Sigmoid colon (tissue), 6 donors: ENCODE measurements at regions not wholly inside any gene's neighbourhood (a gene's known extent, or its start where the extent isn't known, plus 50 kb on each side); places are given as distances from the start of the nearest gene placed in this dataset.

ENCODE experiments used
- DNase-seq: peaks from one replicate; pipeline ENCODE4 v3.0.0-alpha.2; 2019
- H3K27ac ChIP-seq, 4 donors: fragments of 200-600 bp; sonication (generic); one replicate each; pipeline ENCODE4 v1.5.1; 2016 to 2019; ENCODE audit warnings: mild to moderate bottlenecking in 1 of 4
- H3K27me3 ChIP-seq, 3 donors: fragments of 200-600 bp; sonication (generic); one replicate each; pipeline ENCODE4 v1.5.1; 2019; ENCODE audit warnings: mild to moderate bottlenecking in 1 of 3
- H3K36me3 ChIP-seq, 4 donors: fragments of 200-600 bp; sonication (generic); one replicate each; pipeline ENCODE4 v1.5.1; 2016 to 2019
- H3K4me1 ChIP-seq, 4 donors: fragments of 200-600 bp; sonication (generic); one replicate each; pipeline ENCODE4 v1.5.1; 2017 to 2019
- H3K4me3 ChIP-seq, 4 donors: fragments of 200-600 bp; sonication (generic); one replicate each; pipeline ENCODE4 v1.5.1; 2017 to 2019; ENCODE audit warnings: mild to moderate bottlenecking in 2 of 4, moderate library complexity in 1 of 4
- H3K9me3 ChIP-seq, 4 donors: fragments of 200-600 bp in 3 of 4; sonication (generic) in 3 of 4; one replicate each; pipeline versions ENCODE4 v1.5.1 to v1.6.1; 2013 to 2019
- CTCF ChIP-seq, 4 experiments: fragments of 450-650 bp in 3 of 4; fragments of 200-600 bp in 1 of 4; IDR thresholded peaks; one replicate each; pipeline ENCODE4 v1.5.1; 2016 to 2019; ENCODE audit warnings: antibody characterized with exemption in 4 of 4, mild to moderate bottlenecking in 3 of 4, moderate library complexity in 2 of 4
- EP300 ChIP-seq, 4 donors: sonication (generic); formaldehyde crosslinking; IDR thresholded peaks; one replicate each; pipeline ENCODE4 v1.6.1; 2017; ENCODE audit warnings: antibody characterized with exemption in 4 of 4
- POLR2A ChIP-seq, 2 donors: fragments of 450-650 bp; IDR thresholded peaks; one replicate each; pipeline ENCODE4 v1.6.1; 2016; ENCODE audit warnings: antibody characterized with exemption in 2 of 2, mild to moderate bottlenecking in 2 of 2, moderate library complexity in 2 of 2
- POLR2AphosphoS5 ChIP-seq, 4 donors: sonication (generic); formaldehyde crosslinking; IDR thresholded peaks; one replicate each; pipeline ENCODE4 v1.6.1; 2017; ENCODE audit warnings: antibody characterized with exemption in 4 of 4
- WGBS, 2 donors: extraction: QIAGEN DNeasy Blood & Tissue Kit; methylation state at CpG; one replicate each; pipeline ENCODE4 v1.1.7; 2013; 5-methylcytosine and 5-hydroxymethylcytosine counted together
- intact Hi-C: fragments of 100-400 bp; cut with DNase I; formaldehyde crosslinking; loops from one replicate; pipeline ENCODE4 v1.15.1; 2023
- donor health status: healthy with polysubstance abuse.
- donor health status: healthy.

GRCh38 chr15:25061808-25062550 lies 107.2 kb downstream of the SNRPN start:
- DNase-seq, result no peak
- Histone ChIP-seq H3K27ac (no peak overlapping the region), H3K27me3 (no peaks in the 10 kb centered on the region), H3K9me3 (peaks cover 80 to 100% (median 98%) of the 10 kb centered on the region in 4 donors), H3K4me1 (no peaks in the 10 kb centered on the region), H3K4me3 (no peak overlapping the region), H3K36me3 (peaks cover 48 to 100% (median 96%) of the 10 kb centered on the region in 4 donors)
- 93 to 94% methylated on average over 23 of the region's 23 CpGs for WGBS, 2 donors
- intact Hi-C loops, result no loop called here
- TF ChIP-seq CTCF (IDR thresholded peaks at IDR 0.05), result no peak
- TF ChIP-seq POLR2AphosphoS5 (IDR thresholded peaks at IDR 0.05), result no peak
- TF ChIP-seq POLR2A (IDR thresholded peaks at IDR 0.05), result no peak

GRCh38 chr15:25062551-25063430 lies 108.0 kb downstream of the SNRPN start:
- WGBS, 2 donors, result 87 to 89% methylated on average over 13 of the region's 13 CpGs
- Histone ChIP-seq H3K9me3 (peaks cover 82 to 100% (median 97%) of the 10 kb centered on the region in 4 donors), H3K4me3 (no peak overlapping the region), H3K27me3 (no peaks in the 10 kb centered on the region), H3K27ac (no peak overlapping the region), H3K36me3 (peaks cover 49 to 100% (median 96%) of the 10 kb centered on the region in 4 donors), H3K4me1 (no peaks in the 10 kb centered on the region)
- intact Hi-C loops, result no loop called here
- peak; percentile 10 for DNase-seq
- no peak for TF ChIP-seq EP300 (IDR thresholded peaks at IDR 0.05)
- no peak for TF ChIP-seq POLR2AphosphoS5 (IDR thresholded peaks at IDR 0.05)
- TF ChIP-seq POLR2A (IDR thresholded peaks at IDR 0.05), result no peak
- no peak for TF ChIP-seq CTCF (IDR thresholded peaks at IDR 0.05)

- peaks cover 85 to 100% (median 98%) of the 10 kb centered on the region in 4 donors for H3K9me3 ChIP-seq
- intact Hi-C loops, result no loop called here
- whole genome bisulfite sequencing, 2 donors, result 84 to 91% methylated on average over 9 of the region's 9 CpGs
- no peak for TF ChIP-seq POLR2AphosphoS5 (IDR thresholded peaks at IDR 0.05)
- TF ChIP-seq CTCF (IDR thresholded peaks at IDR 0.05), result no peak
- TF ChIP-seq POLR2A (IDR thresholded peaks at IDR 0.05), result no peak
- TF ChIP-seq EP300 (IDR thresholded peaks at IDR 0.05), result no peak
- no peak overlapping the region for H3K27ac ChIP-seq
- DNase-seq, result peak; percentile 39
- no peaks in the 10 kb centered on the region for H3K27me3 ChIP-seq
- H3K4me1 ChIP-seq, result no peaks in the 10 kb centered on the region
- no peak overlapping the region for H3K4me3 ChIP-seq
- peaks cover 57 to 100% (median 97%) of the 10 kb centered on the region in 4 donors for H3K36me3 ChIP-seq
Measured at GRCh38 chr15:25065286-25065685, 110.5 kb downstream of the SNRPN start.

- peak; percentile 22 for DNase-seq
- Histone ChIP-seq H3K27me3 (no peaks in the 10 kb centered on the region), H3K4me1 (no peaks in the 10 kb centered on the region), H3K4me3 (no peak overlapping the region), H3K36me3 (peaks cover 56 to 100% (median 97%) of the 10 kb centered on the region in 4 donors), H3K9me3 (peaks cover 85 to 100% (median 98%) of the 10 kb centered on the region in 4 donors), H3K27ac (no peak overlapping the region)
- WGBS, 2 donors, result 90 to 93% methylated on average over 11 of the region's 11 CpGs
- intact Hi-C loops, result no loop called here
- TF ChIP-seq POLR2AphosphoS5 (IDR thresholded peaks at IDR 0.05) (no peak), EP300 (IDR thresholded peaks at IDR 0.05) (no peak), POLR2A (IDR thresholded peaks at IDR 0.05) (no peak), CTCF (IDR thresholded peaks at IDR 0.05) (no peak)
Measured at GRCh38 chr15:25065876-25066275, 111.1 kb downstream of the SNRPN start.
